Right ventricle myocardium inferior (tissue), 1 donor: ENCODE measurements at regions not wholly inside any gene's neighbourhood (a gene's known extent, or its start where the extent isn't known, plus 50 kb on each side); places are given as distances from the start of the nearest gene placed in this dataset.

ENCODE experiments used
- ATAC-seq: fragments of 200-7000 bp; cut with Tn5 transposase; one replicate; pipeline ENCODE4 v1.9.1; 2020; ENCODE audit warnings: mild to moderate bottlenecking, moderate library complexity
- DNase-seq: peaks from one replicate; pipeline ENCODE4 v3.0.0; 2021; ENCODE audit errors: missing footprints
- intact Hi-C: fragments of 100-400 bp; cut with DNase I; formaldehyde crosslinking; loops from one replicate; pipeline ENCODE4 v1.11.0; 2022
- donor health status: DM: no; HTN: yes; CAD: no; lungs with severe emphysema.

DNA sequence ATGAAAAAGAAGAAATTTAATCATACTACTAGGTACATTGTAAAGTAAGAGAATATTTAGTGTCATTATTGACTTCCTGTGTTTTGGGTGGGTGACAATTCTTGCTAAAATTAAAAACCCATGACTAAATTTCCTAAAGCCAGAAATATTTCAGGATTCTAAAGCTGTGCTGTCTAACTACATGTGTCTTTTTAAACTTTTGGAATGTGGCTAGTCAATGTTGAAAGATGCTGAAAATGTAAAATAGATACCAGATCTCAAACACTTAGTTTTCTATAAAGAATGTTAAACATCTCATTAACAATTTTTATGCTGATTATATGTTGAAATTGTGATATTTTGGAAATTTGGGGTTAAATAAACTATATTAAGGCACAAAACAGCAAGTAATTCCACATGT, 308.9 kb upstream of the TMCO5A start:
- intact Hi-C loops, result no loop called here
- DNase-seq, result no peak
- no peak for ATAC-seq

DNA sequence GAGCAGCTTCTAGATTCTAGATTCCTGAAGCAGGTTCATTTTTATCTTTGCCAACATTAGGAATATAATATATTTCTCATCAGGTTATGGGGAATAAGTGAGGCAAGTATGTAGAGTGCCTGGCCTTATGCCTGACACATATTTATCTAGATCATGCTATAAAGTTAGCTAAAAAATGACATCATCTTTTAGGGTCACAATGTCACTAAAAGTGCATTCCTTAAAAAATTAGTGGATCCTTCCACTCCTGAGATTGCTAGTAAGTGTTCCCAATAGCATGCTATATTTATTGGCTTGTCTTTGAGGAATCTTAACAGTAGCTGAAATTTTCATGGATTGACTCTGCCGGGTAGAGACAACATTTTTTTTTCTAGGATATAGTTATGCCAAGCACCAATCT, 305.9 kb upstream of the TMCO5A start:
- ATAC-seq (no peak), DNase-seq (no peak)
- intact Hi-C loops, result no loop called here

- intact Hi-C loops, result no loop called here
- DNase-seq, result no peak
- ATAC-seq, result no peak
Measured at GRCh38 chr15:37636736-37637135, 297.7 kb upstream of the TMCO5A start.

DNA sequence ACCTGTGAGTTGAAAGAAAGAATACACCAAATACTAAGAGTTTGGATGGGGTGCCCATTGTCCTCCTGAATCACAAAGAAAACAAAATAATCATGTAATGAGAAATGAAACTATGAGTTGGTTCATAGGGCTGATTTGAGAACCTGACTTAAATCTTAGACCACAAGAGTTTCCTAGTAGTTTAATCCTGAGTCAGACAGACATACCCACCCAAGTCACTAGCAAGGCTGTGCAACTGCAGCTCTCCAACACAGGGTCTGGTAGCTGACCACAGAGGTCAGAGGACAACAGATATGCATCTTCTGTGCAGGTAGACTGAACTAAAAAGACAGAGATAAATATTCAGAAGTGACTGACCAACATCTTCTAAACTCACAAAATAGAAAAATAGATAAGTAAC, 296.3 kb upstream of the TMCO5A start:
- no peak for DNase-seq
- no peak for ATAC-seq
- intact Hi-C loops, result no loop called here

- ATAC-seq, result no peak
- DNase-seq, result no peak
- intact Hi-C loops, result no loop called here
Measured at GRCh38 chr15:37638691-37639090, 295.7 kb upstream of the TMCO5A start.

- intact Hi-C loops, result no loop called here
- ATAC-seq (no peak), DNase-seq (no peak)
Measured at GRCh38 chr15:37652646-37653417, 281.6 kb upstream of the TMCO5A start.

DNA sequence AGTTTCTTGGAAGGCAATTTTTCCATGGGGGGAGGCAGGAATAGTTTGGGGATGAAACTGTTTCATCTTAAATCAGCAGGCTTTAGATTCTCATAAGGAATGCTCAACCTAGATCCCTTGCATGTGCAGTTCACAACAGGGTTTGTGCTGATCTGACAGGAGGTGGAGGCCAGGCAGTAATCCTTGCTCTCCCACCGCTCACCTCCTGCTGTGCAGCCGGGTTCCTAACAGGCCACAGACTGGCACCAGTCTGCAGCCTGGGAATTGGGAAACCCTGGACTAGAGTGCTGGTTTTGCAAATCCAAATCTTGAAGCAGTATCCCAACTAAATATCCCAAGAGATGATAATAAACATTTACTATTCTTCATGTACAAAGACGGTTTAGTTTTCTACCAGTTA, 256.3 kb upstream of the TMCO5A start:
- intact Hi-C loops, result no loop called here
- ATAC-seq, result no peak
- DNase-seq, result no peak

- intact Hi-C loops, result no loop called here
- ATAC-seq (no peak), DNase-seq (no peak)
Measured at GRCh38 chr15:37679627-37680026, 254.8 kb upstream of the TMCO5A start.

GRCh38 chr15:37682304-37682703, 252.1 kb upstream of the TMCO5A start:
- ATAC-seq, result no peak
- no peak for DNase-seq
- intact Hi-C loops, result no loop called here

GRCh38 chr15:37691911-37692310, 242.5 kb upstream of the TMCO5A start:
- ATAC-seq (no peak), DNase-seq (no peak)
- intact Hi-C loops, result no loop called here

- ATAC-seq, result no peak
- no peak for DNase-seq
- intact Hi-C loops, result no loop called here
Measured at GRCh38 chr15:37693926-37694325, 240.5 kb upstream of the TMCO5A start.

- intact Hi-C loops, result no loop called here
- DNase-seq, result no peak
- ATAC-seq, result no peak
Measured at GRCh38 chr15:37695719-37696118, 238.7 kb upstream of the TMCO5A start.

- DNase-seq, result no peak
- intact Hi-C loops, result no loop called here
- no peak for ATAC-seq
Measured at GRCh38 chr15:37698679-37699078, 235.8 kb upstream of the TMCO5A start.

GRCh38 chr15:37701230-37701629, 233.2 kb upstream of the TMCO5A start:
- DNase-seq (no peak), ATAC-seq (no peak)
- intact Hi-C loops, result no loop called here

GRCh38 chr15:37709669-37710068, 224.8 kb upstream of the TMCO5A start:
- intact Hi-C loops, result no loop called here
- ATAC-seq (no peak), DNase-seq (no peak)

DNA sequence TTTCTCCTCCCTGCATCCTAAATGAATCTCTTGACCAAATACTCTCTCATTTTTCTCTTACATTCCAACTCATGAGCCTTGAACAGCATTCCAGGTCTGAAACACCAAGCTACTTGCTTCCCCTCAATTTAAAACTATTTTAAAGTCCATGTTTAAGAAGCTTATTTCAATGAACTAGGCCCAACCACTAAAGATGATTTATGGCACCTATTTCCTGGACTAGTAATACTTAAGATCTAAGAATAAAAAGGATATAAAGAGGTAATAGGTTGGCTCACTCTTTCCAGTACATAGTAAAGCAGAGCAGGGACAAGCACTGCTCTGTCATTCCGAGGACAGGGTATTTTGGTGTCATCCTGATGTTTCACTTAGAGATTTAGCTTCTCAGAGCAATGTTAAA, 219.3 kb upstream of the TMCO5A start:
- no peak for DNase-seq
- intact Hi-C loops, result no loop called here
- no peak for ATAC-seq

DNA sequence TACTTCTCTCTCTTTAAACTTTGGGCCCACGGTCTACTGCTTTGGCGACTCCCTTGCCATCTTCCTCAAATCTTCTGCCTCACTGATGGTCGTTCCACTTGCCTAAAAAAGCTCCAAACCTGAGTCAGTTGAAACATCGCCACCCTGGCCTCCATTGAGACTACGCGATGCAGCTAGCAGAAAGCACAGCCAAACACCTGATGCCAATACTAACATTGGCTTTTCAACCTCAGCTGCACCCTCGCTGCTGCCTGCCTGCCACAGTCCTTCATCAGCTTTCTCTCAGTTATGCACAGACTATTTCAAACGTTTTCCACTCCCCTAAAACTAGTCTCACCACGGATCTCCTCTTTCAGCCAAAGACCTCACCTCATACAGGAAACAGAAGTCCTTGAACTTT, 214.2 kb upstream of the TMCO5A start:
- intact Hi-C loops, result no loop called here
- no peak for ATAC-seq
- no peak for DNase-seq

DNA sequence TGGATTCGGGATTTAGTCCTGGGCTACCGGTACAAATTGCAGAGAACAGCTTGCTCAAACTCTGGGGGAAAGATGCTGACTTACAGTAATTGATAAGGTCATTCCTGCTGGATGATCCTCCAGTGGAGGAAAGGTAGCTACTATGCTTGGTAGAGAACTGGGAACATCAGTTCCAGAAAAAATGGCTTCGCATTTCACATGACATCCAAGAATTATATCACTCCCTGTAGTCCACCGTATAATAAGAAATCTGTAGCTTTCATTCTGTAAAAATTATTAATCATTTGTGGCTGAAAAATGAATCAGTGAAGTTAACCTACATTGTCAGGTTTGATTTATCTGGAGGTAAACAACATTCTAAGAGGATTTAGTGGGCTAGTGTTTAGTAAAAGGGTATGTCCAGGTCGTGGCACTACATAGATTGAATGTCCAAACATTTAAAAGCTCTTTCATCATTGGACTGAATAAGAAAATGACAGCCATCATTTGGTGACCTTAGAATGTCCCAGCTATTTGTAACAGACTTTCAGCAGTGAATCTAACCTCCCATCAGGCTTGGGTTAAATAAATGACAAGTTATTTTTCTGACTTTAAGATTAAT, 203.2 kb upstream of the TMCO5A start:
- intact Hi-C loops, result no loop called here
- ATAC-seq (no peak), DNase-seq (no peak)

- DNase-seq (no peak), ATAC-seq (no peak)
- intact Hi-C loops, result no loop called here
Measured at GRCh38 chr15:37733628-37734027, 200.8 kb upstream of the TMCO5A start.

DNA sequence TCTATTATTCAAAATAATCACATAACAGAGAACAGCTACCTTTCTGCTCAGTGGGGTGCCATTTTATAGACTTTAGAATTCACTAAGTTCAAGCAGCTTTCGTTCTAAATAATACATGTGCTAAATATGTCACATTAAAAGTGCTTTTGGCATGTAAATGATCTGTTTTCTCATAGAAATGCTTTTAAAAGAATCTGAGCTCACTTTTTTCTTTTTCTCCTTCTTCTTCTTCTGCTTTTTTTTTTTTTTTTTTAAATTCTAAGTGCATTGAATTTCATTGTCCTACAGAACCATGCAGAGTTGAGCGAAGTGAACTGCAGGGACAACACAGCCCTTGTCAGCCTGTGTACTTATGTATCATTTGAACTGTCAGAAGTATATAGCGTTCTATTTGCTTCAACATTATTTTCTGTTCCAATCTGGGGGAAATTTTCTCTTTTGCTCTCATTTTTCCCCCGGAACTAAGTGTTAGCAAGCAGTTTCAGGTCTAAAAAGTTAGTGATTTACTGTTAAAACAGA, 193.8 kb upstream of the TMCO5A start:
- DNase-seq, result no peak
- intact Hi-C loops, result no loop called here
- no peak for ATAC-seq

DNA sequence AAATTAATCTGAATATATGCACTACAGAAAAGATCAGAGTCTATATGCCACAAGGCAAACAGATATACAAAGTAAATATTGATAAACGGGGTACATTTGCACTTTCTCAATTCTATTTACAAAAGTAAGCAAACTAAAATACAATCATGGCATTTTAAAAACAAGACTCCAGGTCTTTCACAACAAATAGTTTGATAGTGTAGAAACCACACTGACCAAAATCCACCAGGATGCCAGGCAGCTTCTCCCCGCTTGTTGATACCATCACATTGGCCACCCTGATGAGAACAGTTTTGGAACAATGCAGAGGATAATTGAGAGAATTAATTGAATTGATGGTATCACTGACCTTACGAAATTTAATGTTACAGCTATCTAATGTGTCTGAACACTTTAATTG, 190.6 kb upstream of the TMCO5A start:
- intact Hi-C loops, result no loop called here
- ATAC-seq (no peak), DNase-seq (no peak)
